ENCODE measurements at regions not wholly inside any gene's neighbourhood (a gene's known extent, or its start where the extent isn't known, plus 50 kb on each side); places are given as distances from the start of the nearest gene placed in this dataset.
A peak's percentile ranks its signal among the peaks of the same experiment; 100 is the strongest.
"Not testable (repeated sequence)": the region's sequence is repeated elsewhere in the genome, so short reads cannot be mapped to it uniquely, and the experiment has no call there.

DNA sequence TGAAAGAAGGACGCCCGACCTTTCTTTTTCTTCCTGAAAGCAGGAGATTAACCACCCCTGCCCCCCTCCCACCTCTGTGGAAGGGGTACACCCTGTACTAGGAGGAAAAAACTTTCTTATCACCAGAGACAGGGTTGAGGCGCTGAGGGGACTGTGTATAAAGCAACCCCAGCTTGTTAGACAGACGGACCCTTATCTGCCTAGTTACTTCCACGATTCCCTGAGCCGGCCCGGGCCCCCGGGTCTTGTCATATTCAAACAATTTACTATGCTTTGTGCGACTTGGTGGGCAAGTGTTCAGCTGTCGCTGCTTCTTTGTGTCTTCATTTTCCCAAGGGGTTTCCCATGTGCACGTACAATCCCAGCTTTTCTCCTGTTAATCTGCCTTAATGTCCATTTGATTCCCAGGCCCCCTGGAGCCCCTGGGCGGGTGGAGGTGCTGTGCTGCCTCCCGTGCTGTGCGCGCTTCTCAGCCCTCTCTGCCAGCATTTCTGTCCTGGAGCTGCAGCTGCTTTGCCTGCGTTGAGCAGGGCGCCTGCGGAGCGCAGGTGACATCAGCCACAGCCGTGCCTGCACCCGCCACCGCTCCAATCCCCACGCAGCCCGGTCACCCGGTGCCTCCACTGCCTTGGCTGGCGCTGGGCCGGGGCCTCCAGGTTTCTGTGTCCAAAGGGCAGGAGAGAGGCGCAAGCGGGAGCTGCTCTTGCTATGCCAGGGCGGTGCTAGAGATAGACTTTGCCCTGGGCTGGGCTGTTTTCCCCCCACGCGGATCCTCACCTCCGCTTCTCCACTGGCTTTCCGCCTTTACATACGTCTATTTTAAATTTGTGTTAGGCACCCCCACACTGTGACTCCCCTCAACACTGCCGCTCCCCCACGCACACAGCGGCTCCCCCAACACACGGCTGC lies 96.2 kb downstream of the TTLL2 start:
- Histone ChIP-seq H3K27ac (ENCODE audit: low read depth in 2 of 2, low read length in 1 of 2) (peak overlapping the region in 1 of 2 experiments; percentile 39; a peak in 1 of 4 replicates), H4K20me1 (ENCODE audit: insufficient read depth) (no peaks in the 10 kb centered on the region), H3K79me2 (ENCODE audit: insufficient read depth) (no peaks in the 10 kb centered on the region), H3K4me3 (ENCODE audit: low read depth in 2 of 2, low read length in 1 of 2) (peak overlapping the region in 1 of 2 experiments; percentile 36; a peak in 1 of 4 replicates), H3F3A (replicated peaks; ENCODE audit: insufficient read depth) (no peaks in the 10 kb centered on the region), H3K4me1 (ENCODE audit: control insufficient read depth in 1 of 2, insufficient read depth in 2 of 2, low read depth in 1 of 2, low read length in 1 of 2) (peaks cover 0 to 7% of the 10 kb centered on the region in 2 experiments; a peak in 2 of 4 replicates), H3K4me2 (no peak overlapping the region), H3K9me2 (no peaks in the 10 kb centered on the region), H3K27me3 (ENCODE audit: insufficient read depth) (no peaks in the 10 kb centered on the region), H2AFZ (ENCODE audit: low read depth) (no peak overlapping the region), H3K36me3 (replicated peaks in 1 of 2; ENCODE audit: control insufficient read depth in 1 of 2, insufficient read depth in 2 of 2, low read length in 1 of 2) (no peaks in the 10 kb centered on the region), H3K9me3 (no peaks in the 10 kb centered on the region), H3K9ac (no peak overlapping the region)
- CTCF ChIA-PET = interaction anchor here (0.6 kb wide), 1 partner anchor 18 kb away, joined by 3 read pairs; no protein-coding TSS in a partner anchor
- POLR2A ChIA-PET = no interaction called here
- peak; percentile 76 for DNase-seq
- no peak for TF ChIP-seq GABPA (IDR thresholded peaks at IDR 0.05; ENCODE audit: low read depth)
- no peak for TF ChIP-seq MEF2A (IDR thresholded peaks at IDR 0.05; ENCODE audit: borderline replicate concordance, low read depth)
- no peak for TF ChIP-seq TAF1 (IDR thresholded peaks at IDR 0.05; ENCODE audit: borderline replicate concordance, low read depth, low read length)
- TF ChIP-seq, protein P1, sequence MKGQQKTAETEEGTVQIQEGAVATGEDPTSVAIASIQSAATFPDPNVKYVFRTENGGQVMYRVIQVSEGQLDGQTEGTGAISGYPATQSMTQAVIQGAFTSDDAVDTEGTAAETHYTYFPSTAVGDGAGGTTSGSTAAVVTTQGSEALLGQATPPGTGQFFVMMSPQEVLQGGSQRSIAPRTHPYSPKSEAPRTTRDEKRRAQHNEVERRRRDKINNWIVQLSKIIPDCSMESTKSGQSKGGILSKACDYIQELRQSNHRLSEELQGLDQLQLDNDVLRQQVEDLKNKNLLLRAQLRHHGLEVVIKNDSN (IDR thresholded peaks at IDR 0.05; ENCODE audit: borderline replicate concordance, low read depth) = no peak
- TF ChIP-seq NFIC (IDR thresholded peaks at IDR 0.05; ENCODE audit: borderline replicate concordance) = no peak
- TF ChIP-seq CTCF (IDR thresholded peaks at IDR 0.05) = no peak
- no peak for TF ChIP-seq SIN3A (IDR thresholded peaks at IDR 0.05; ENCODE audit: borderline replicate concordance, low read depth, low read length)
- TF ChIP-seq RAD21 (IDR thresholded peaks at IDR 0.05; ENCODE audit: low read length) = no peak
- TF ChIP-seq RXRA (IDR thresholded peaks at IDR 0.05; ENCODE audit: borderline replicate concordance, low read depth) = no peak
- no peak for TF ChIP-seq YY1 (IDR thresholded peaks at IDR 0.05; ENCODE audit: low read depth)
- WGBS (ENCODE audit: low lambda C conversion rate) = 53% methylated on average over 30 of the region's 39 CpGs

DNA sequence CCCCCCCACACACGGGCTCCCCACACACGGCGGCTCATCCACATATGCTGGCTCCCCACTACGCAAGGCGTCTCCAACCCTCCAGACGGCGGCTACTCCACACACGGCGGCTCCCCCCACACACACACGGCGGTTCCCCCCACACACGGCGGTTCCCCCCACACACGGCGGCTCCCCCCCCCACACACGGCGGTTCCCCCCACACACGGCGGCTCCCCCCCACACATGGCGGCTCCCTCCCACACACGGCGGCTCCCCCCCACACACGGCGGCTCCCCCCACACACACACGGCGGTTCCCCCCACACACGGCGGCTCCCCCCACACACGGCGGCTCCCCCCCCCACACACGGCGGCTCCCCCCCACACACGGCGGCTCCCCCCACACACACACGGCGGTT lies 97.1 kb downstream of the TTLL2 start:
- 40% methylated on average over 7 of the region's 36 CpGs for WGBS (ENCODE audit: low lambda C conversion rate)
- H4K20me1 ChIP-seq (ENCODE audit: insufficient read depth); DNase-seq; H3K9me2 ChIP-seq; H3K4me1 ChIP-seq (ENCODE audit: control insufficient read depth in 1 of 2, insufficient read depth in 2 of 2, low read depth in 1 of 2, low read length in 1 of 2); H3K4me3 ChIP-seq (ENCODE audit: low read depth in 2 of 2, low read length in 1 of 2); H3K79me2 ChIP-seq (ENCODE audit: insufficient read depth); H3F3A ChIP-seq (replicated peaks; ENCODE audit: insufficient read depth); H3K36me3 ChIP-seq (replicated peaks in 1 of 2; ENCODE audit: control insufficient read depth in 1 of 2, insufficient read depth in 2 of 2, low read length in 1 of 2); H3K27me3 ChIP-seq (ENCODE audit: insufficient read depth); CTCF ChIA-PET; H2AFZ ChIP-seq (ENCODE audit: low read depth); H3K4me2 ChIP-seq; H3K9ac ChIP-seq; H3K9me3 ChIP-seq; POLR2A ChIA-PET; H3K27ac ChIP-seq (ENCODE audit: low read depth in 2 of 2, low read length in 1 of 2): not testable (repeated sequence)

Measured in SK-N-SH (cell line).